MM.1S (cell line): ENCODE measurements at regions not wholly inside any gene's neighbourhood (a gene's known extent, or its start where the extent isn't known, plus 50 kb on each side); places are given as distances from the start of the nearest gene placed in this dataset.
"Not testable (repeated sequence)": the region's sequence is repeated elsewhere in the genome, so short reads cannot be mapped to it uniquely, and the experiment has no call there.

Experiments
- CTCF ChIP-seq: fragments of 300-600 bp; sonication (generic); IDR thresholded peaks from 2 replicates; pipeline ENCODE4 v1.5.1; 2016; ENCODE audit warnings: antibody characterized with exemption, low read length, mixed read lengths
- EZH2 ChIP-seq: fragments of 300-600 bp; sonication (generic); optimal IDR thresholded peaks from 2 replicates; pipeline ENCODE3; 2017; ENCODE audit warnings: low read depth, mild to moderate bottlenecking, antibody characterized with exemption, low read length, mixed read lengths
- EZH2phosphoT487 ChIP-seq: fragments of 300-600 bp; sonication (generic); IDR thresholded peaks from 2 replicates; pipeline ENCODE4 v1.6.1; 2018; ENCODE audit warnings: antibody characterized with exemption, low read length

GRCh38 chr9:753734-754133 is 87.8 kb upstream of the DMRT1 start:
- TF ChIP-seq EZH2, CTCF, EZH2phosphoT487: not testable (repeated sequence)
